HG02852 (cell line): ENCODE measurements at regions not wholly inside any gene's neighbourhood (a gene's known extent, or its start where the extent isn't known, plus 50 kb on each side); places are given as distances from the start of the nearest gene placed in this dataset.

Experiments
- ATAC-seq: cut with Tn5 transposase; IDR thresholded peaks from one replicate; pipeline ENCODE4 v1.9.1; 2021; ENCODE audit warnings: mild to moderate bottlenecking, moderate library complexity; ENCODE audit not compliant: unreplicated experiment

GRCh38 chr12:68447797-68448260 is 115.7 kb upstream of the MDM1 start:
- ATAC-seq, result no peak

- no peak for ATAC-seq
Observed at GRCh38 chr12:68449196-68449595, 117.0 kb upstream of the MDM1 start.

- ATAC-seq, result no peak
Observed at GRCh38 chr12:68450947-68451260, 118.7 kb upstream of the MDM1 start.

GRCh38 chr12:68451261-68452077 is 119.3 kb upstream of the MDM1 start:
- ATAC-seq, result peak; percentile 75

GRCh38 chr12:68452078-68452715 is 120.0 kb upstream of the MDM1 start:
- ATAC-seq, result no peak

GRCh38 chr12:68453278-68453677 is 121.1 kb upstream of the MDM1 start:
- ATAC-seq, result no peak

GRCh38 chr12:68453876-68454275 is 121.7 kb upstream of the MDM1 start:
- ATAC-seq, result no peak

- ATAC-seq, result no peak
Observed at GRCh38 chr12:68454892-68455291, 122.7 kb upstream of the MDM1 start.

- ATAC-seq, result no peak
Observed at GRCh38 chr12:68455691-68456345, 123.7 kb upstream of the MDM1 start.

- ATAC-seq, result no peak
Observed at GRCh38 chr12:68458866-68459265, 126.7 kb upstream of the MDM1 start.

GRCh38 chr12:68460236-68460635 is 128.1 kb upstream of the MDM1 start:
- no peak for ATAC-seq

GRCh38 chr12:68461645-68462044 is 129.5 kb upstream of the MDM1 start:
- ATAC-seq, result no peak

GRCh38 chr12:68462803-68463202 is 130.6 kb upstream of the MDM1 start:
- ATAC-seq, result peak; percentile 55

- no peak for ATAC-seq
Observed at GRCh38 chr12:68465227-68465626, 133.1 kb upstream of the MDM1 start.

GRCh38 chr12:68467514-68467913 is 135.4 kb upstream of the MDM1 start:
- no peak for ATAC-seq

- no peak for ATAC-seq
Observed at GRCh38 chr12:68468036-68468435, 135.9 kb upstream of the MDM1 start.

- no peak for ATAC-seq
Observed at GRCh38 chr12:68469113-68469512, 137.0 kb upstream of the MDM1 start.

GRCh38 chr12:68470664-68471328 is 138.6 kb upstream of the MDM1 start:
- no peak for ATAC-seq

GRCh38 chr12:68474467-68475204 is 136.1 kb upstream of the RAP1B start:
- no peak for ATAC-seq

GRCh38 chr12:68476794-68477193 is 133.9 kb upstream of the RAP1B start:
- no peak for ATAC-seq

- no peak for ATAC-seq
Observed at GRCh38 chr12:68477261-68477772, 133.4 kb upstream of the RAP1B start.
